GM23338 (cell line): ENCODE measurements at regions not wholly inside any gene's neighbourhood (a gene's known extent, or its start where the extent isn't known, plus 50 kb on each side); places are given as distances from the start of the nearest gene placed in this dataset.

ENCODE experiments used
- ATAC-seq: fragments of 200-7000 bp; cut with Tn5 transposase; 3 replicates; pipeline ENCODE4 v1.9.1; 2020
- DNase-seq: peaks from one replicate; pipeline ENCODE4 v3.0.0-alpha.2; 2015; ENCODE audit warnings: low spot score
- H2AFZ ChIP-seq: fragments of 200-600 bp; sonication (generic); 2 replicates; pipeline ENCODE4 v1.8.0; 2016; ENCODE audit warnings: antibody characterized with exemption, mild to moderate bottlenecking, moderate library complexity
- H3F3A ChIP-seq: fragments of 200-600 bp; sonication (generic); replicated peaks from 2 replicates; pipeline ENCODE4 v1.8.0; 2017; ENCODE audit warnings: antibody characterized with exemption, mixed run types, low read depth
- H3K27ac ChIP-seq: fragments of 200-600 bp; sonication (generic); 2 replicates; pipeline ENCODE4 v1.6.1; 2016; ENCODE audit warnings: low read depth
- H3K27me3 ChIP-seq: fragments of 200-600 bp; sonication (generic); 2 replicates; pipeline ENCODE4 v1.8.0; 2016; ENCODE audit warnings: mild to moderate bottlenecking, mixed run types, moderate library complexity; ENCODE audit not compliant: insufficient read depth
- H3K36me3 ChIP-seq: fragments of 200-600 bp; sonication (generic); 2 replicates; pipeline ENCODE4 v1.8.0; 2016; ENCODE audit warnings: mild to moderate bottlenecking; ENCODE audit not compliant: insufficient read depth
- H3K4me1 ChIP-seq: fragments of 200-600 bp; sonication (generic); 2 replicates; pipeline ENCODE4 v1.8.0; 2016; ENCODE audit warnings: mild to moderate bottlenecking, moderate library complexity; ENCODE audit not compliant: insufficient read depth
- H3K4me2 ChIP-seq: fragments of 200-600 bp; sonication (generic); 2 replicates; pipeline ENCODE4 v1.7.1; 2017; ENCODE audit warnings: mixed run types
- H3K4me3 ChIP-seq: fragments of 200-600 bp; sonication (generic); 2 replicates; pipeline ENCODE4 v1.6.1; 2016; ENCODE audit warnings: mixed run types
- H3K79me2 ChIP-seq: fragments of 200-600 bp; sonication (generic); replicated peaks from 2 replicates; pipeline ENCODE4 v1.8.0; 2017; ENCODE audit warnings: mild to moderate bottlenecking; ENCODE audit not compliant: insufficient read depth
- H3K9me2 ChIP-seq: fragments of 200-600 bp; sonication (generic); 2 replicates; pipeline ENCODE4 v1.8.0; 2017; ENCODE audit not compliant: insufficient read depth
- H4K20me1 ChIP-seq: fragments of 200-600 bp; sonication (generic); replicated peaks from 2 replicates; pipeline ENCODE4 v1.8.0; 2017; ENCODE audit warnings: mild to moderate bottlenecking; ENCODE audit not compliant: insufficient read depth
- H3K27ac Mint-ChIP-seq: 2 replicates; pipeline ENCODE4 v1.8.0; 2020; ENCODE audit warnings: inconsistent platforms, mild to moderate bottlenecking, moderate library complexity, mixed read lengths
- H3K27me3 Mint-ChIP-seq: 3 replicates; pipeline ENCODE4 v1.8.0; 2022; ENCODE audit warnings: low read depth, mild to moderate bottlenecking, moderate library complexity, mixed read lengths, inconsistent platforms; ENCODE audit not compliant: insufficient read depth, poor library complexity
- H3K36me3 Mint-ChIP-seq: 3 replicates; pipeline ENCODE4 v1.8.0; 2021; ENCODE audit warnings: low read depth, mild to moderate bottlenecking, inconsistent platforms, moderate library complexity, mixed read lengths
- H3K4me1 Mint-ChIP-seq: 3 replicates; pipeline ENCODE4 v1.8.0; 2020; ENCODE audit warnings: mild to moderate bottlenecking, inconsistent platforms, mixed read lengths
- H3K4me3 Mint-ChIP-seq: 3 replicates; pipeline ENCODE4 v1.8.0; 2021; ENCODE audit warnings: moderate library complexity, mild to moderate bottlenecking, inconsistent platforms, mixed read lengths
- H3K9me3 Mint-ChIP-seq: 3 replicates; pipeline ENCODE4 v1.8.0; 2020; ENCODE audit warnings: moderate library complexity, mild to moderate bottlenecking, inconsistent platforms, mixed read lengths
- CREB1 ChIP-seq: fragments of 250-450 bp; sonication (Bioruptor Pico); IDR thresholded peaks from 2 replicates; pipeline ENCODE4 v1.5.0; 2020; ENCODE audit warnings: low read depth, mild to moderate bottlenecking, moderate library complexity
- ETS1 ChIP-seq: IDR thresholded peaks from 2 replicates; pipeline ENCODE4 v1.6.1; 2016; ENCODE audit warnings: antibody characterized with exemption
- EZH2 ChIP-seq: fragments of 200-600 bp; sonication (generic); IDR thresholded peaks from one replicate; pipeline ENCODE4 v1.8.0; 2017; ENCODE audit warnings: antibody characterized with exemption, mild to moderate bottlenecking, low read depth; ENCODE audit not compliant: unreplicated experiment
- EZH2phosphoT487 ChIP-seq: fragments of 200-600 bp; sonication (generic); IDR thresholded peaks from one replicate; pipeline ENCODE4 v1.8.1; 2018; ENCODE audit warnings: antibody characterized with exemption; ENCODE audit not compliant: unreplicated experiment
- JUNB ChIP-seq: IDR thresholded peaks from one replicate; pipeline ENCODE4 v1.6.1; 2016; ENCODE audit warnings: antibody characterized with exemption; ENCODE audit not compliant: unreplicated experiment
- NANOG ChIP-seq: IDR thresholded peaks from 2 replicates; pipeline ENCODE4 v1.6.1; 2016; ENCODE audit warnings: antibody characterized with exemption, borderline replicate concordance
- POLR2AphosphoS5 ChIP-seq: IDR thresholded peaks from 2 replicates; pipeline ENCODE4 v1.6.1; 2016; ENCODE audit warnings: antibody characterized with exemption, low read depth
- STAT1 ChIP-seq: IDR thresholded peaks from one replicate; pipeline ENCODE4 v1.6.1; 2016; ENCODE audit warnings: antibody characterized with exemption; ENCODE audit not compliant: unreplicated experiment
- ZNF114 ChIP-seq: fragments of 250-450 bp; sonication (Bioruptor Pico); IDR thresholded peaks from 2 replicates; pipeline ENCODE4 v1.5.0; 2020; ENCODE audit warnings: mild to moderate bottlenecking, moderate library complexity
- ZNF331 ChIP-seq: fragments of 250-450 bp; sonication (Bioruptor Pico); IDR thresholded peaks from 2 replicates; pipeline ENCODE4 v1.5.0; 2020; ENCODE audit warnings: low read depth, mild to moderate bottlenecking, moderate library complexity
- TF ChIP-seq, protein P1 (sequence below): IDR thresholded peaks from one replicate; pipeline ENCODE4 v1.6.1; 2018; ENCODE audit warnings: antibody characterized with exemption; ENCODE audit not compliant: unreplicated experiment
- TF ChIP-seq, protein P2 (sequence below), 2 experiments: fragments of 200-600 bp in 1 of 2; sonication (generic) in 1 of 2; conservative IDR thresholded peaks; 2 replicates each; pipeline versions ENCODE4 v1.5.1 to v1.6.1; 2016 to 2017; ENCODE audit warnings: antibody characterized with exemption in 2 of 2, low read depth in 2 of 2, mild to moderate bottlenecking in 2 of 2, moderate library complexity in 1 of 2
- TF ChIP-seq, protein P3 (sequence below): fragments of 250-450 bp; sonication (Bioruptor Pico); IDR thresholded peaks from 2 replicates; pipeline ENCODE4 v1.5.0; 2020; ENCODE audit warnings: mild to moderate bottlenecking, moderate library complexity

DNA sequence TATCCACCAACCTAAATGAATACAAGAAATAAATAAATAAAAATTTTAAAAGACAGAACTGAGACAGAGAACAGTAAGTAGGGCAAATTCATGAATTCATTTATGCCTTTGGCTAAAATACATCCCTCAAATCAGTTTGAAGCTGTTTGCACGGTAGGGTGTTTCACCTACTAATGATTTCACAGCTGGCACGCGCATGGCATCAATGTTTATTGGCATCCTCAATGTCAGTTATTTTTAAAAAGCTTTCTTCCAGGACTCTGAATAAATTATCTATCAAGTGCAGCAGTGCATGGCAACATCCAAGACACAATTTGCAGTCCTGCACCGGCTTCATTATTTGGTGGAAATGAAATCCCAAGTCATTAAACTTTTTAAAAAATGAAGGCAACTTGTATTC is 985.2 kb upstream of the ROBO1 start:
- DNase-seq (no peak), ATAC-seq (no peak)
- H3K4me3 Mint-ChIP-seq: peak overlapping the region; percentile 28; the same call in 1 of the 3 replicates
- peak overlapping the region; percentile 18 for H3K4me2 ChIP-seq
- no peaks in the 10 kb centered on the region for H3K27me3 Mint-ChIP-seq
- TF ChIP-seq JUNB (no peak), STAT1 (no peak), CREB1 (CRISPR knock-in tag) (no peak), EZH2 (no peak), ETS1 (no peak), NANOG (no peak), EZH2phosphoT487 (no peak), POLR2AphosphoS5 (no peak), ZNF114 (CRISPR knock-in tag) (no peak), ZNF331 (CRISPR knock-in tag) (no peak)
- TF ChIP-seq, protein P1, sequence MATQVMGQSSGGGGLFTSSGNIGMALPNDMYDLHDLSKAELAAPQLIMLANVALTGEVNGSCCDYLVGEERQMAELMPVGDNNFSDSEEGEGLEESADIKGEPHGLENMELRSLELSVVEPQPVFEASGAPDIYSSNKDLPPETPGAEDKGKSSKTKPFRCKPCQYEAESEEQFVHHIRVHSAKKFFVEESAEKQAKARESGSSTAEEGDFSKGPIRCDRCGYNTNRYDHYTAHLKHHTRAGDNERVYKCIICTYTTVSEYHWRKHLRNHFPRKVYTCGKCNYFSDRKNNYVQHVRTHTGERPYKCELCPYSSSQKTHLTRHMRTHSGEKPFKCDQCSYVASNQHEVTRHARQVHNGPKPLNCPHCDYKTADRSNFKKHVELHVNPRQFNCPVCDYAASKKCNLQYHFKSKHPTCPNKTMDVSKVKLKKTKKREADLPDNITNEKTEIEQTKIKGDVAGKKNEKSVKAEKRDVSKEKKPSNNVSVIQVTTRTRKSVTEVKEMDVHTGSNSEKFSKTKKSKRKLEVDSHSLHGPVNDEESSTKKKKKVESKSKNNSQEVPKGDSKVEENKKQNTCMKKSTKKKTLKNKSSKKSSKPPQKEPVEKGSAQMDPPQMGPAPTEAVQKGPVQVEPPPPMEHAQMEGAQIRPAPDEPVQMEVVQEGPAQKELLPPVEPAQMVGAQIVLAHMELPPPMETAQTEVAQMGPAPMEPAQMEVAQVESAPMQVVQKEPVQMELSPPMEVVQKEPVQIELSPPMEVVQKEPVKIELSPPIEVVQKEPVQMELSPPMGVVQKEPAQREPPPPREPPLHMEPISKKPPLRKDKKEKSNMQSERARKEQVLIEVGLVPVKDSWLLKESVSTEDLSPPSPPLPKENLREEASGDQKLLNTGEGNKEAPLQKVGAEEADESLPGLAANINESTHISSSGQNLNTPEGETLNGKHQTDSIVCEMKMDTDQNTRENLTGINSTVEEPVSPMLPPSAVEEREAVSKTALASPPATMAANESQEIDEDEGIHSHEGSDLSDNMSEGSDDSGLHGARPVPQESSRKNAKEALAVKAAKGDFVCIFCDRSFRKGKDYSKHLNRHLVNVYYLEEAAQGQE: no peak
- TF ChIP-seq, protein P2, sequence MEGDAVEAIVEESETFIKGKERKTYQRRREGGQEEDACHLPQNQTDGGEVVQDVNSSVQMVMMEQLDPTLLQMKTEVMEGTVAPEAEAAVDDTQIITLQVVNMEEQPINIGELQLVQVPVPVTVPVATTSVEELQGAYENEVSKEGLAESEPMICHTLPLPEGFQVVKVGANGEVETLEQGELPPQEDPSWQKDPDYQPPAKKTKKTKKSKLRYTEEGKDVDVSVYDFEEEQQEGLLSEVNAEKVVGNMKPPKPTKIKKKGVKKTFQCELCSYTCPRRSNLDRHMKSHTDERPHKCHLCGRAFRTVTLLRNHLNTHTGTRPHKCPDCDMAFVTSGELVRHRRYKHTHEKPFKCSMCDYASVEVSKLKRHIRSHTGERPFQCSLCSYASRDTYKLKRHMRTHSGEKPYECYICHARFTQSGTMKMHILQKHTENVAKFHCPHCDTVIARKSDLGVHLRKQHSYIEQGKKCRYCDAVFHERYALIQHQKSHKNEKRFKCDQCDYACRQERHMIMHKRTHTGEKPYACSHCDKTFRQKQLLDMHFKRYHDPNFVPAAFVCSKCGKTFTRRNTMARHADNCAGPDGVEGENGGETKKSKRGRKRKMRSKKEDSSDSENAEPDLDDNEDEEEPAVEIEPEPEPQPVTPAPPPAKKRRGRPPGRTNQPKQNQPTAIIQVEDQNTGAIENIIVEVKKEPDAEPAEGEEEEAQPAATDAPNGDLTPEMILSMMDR (conservative IDR thresholded peaks at IDR 0.05; ENCODE audit: low read depth in 2 of 2): no peak
- TF ChIP-seq, protein P3, sequence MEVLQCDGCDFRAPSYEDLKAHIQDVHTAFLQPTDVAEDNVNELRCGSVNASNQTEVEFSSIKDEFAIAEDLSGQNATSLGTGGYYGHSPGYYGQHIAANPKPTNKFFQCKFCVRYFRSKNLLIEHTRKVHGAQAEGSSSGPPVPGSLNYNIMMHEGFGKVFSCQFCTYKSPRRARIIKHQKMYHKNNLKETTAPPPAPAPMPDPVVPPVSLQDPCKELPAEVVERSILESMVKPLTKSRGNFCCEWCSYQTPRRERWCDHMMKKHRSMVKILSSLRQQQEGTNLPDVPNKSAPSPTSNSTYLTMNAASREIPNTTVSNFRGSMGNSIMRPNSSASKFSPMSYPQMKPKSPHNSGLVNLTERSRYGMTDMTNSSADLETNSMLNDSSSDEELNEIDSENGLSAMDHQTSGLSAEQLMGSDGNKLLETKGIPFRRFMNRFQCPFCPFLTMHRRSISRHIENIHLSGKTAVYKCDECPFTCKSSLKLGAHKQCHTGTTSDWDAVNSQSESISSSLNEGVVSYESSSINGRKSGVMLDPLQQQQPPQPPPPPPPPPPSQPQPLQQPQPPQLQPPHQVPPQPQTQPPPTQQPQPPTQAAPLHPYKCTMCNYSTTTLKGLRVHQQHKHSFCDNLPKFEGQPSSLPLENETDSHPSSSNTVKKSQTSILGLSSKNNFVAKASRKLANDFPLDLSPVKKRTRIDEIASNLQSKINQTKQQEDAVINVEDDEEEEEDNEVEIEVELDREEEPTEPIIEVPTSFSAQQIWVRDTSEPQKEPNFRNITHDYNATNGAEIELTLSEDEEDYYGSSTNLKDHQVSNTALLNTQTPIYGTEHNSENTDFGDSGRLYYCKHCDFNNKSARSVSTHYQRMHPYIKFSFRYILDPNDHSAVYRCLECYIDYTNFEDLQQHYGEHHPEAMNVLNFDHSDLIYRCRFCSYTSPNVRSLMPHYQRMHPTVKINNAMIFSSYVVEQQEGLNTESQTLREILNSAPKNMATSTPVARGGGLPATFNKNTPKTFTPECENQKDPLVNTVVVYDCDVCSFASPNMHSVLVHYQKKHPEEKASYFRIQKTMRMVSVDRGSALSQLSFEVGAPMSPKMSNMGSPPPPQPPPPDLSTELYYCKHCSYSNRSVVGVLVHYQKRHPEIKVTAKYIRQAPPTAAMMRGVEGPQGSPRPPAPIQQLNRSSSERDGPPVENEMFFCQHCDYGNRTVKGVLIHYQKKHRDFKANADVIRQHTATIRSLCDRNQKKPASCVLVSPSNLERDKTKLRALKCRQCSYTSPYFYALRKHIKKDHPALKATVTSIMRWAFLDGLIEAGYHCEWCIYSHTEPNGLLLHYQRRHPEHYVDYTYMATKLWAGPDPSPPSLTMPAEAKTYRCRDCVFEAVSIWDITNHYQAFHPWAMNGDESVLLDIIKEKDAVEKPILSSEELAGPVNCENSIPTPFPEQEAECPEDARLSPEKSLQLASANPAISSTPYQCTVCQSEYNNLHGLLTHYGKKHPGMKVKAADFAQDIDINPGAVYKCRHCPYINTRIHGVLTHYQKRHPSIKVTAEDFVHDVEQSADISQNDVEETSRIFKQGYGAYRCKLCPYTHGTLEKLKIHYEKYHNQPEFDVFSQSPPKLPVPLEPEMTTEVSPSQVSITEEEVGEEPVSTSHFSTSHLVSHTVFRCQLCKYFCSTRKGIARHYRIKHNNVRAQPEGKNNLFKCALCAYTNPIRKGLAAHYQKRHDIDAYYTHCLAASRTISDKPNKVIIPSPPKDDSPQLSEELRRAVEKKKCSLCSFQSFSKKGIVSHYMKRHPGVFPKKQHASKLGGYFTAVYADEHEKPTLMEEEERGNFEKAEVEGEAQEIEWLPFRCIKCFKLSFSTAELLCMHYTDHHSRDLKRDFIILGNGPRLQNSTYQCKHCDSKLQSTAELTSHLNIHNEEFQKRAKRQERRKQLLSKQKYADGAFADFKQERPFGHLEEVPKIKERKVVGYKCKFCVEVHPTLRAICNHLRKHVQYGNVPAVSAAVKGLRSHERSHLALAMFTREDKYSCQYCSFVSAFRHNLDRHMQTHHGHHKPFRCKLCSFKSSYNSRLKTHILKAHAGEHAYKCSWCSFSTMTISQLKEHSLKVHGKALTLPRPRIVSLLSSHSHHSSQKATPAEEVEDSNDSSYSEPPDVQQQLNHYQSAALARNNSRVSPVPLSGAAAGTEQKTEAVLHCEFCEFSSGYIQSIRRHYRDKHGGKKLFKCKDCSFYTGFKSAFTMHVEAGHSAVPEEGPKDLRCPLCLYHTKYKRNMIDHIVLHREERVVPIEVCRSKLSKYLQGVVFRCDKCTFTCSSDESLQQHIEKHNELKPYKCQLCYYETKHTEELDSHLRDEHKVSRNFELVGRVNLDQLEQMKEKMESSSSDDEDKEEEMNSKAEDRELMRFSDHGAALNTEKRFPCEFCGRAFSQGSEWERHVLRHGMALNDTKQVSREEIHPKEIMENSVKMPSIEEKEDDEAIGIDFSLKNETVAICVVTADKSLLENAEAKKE (CRISPR knock-in tag): no peak
- peaks cover 23% of the 10 kb centered on the region for H3K4me1 ChIP-seq
- peak overlapping the region; percentile 6; the same call in 1 of the 2 replicates for H3K4me3 ChIP-seq
- H3K27ac Mint-ChIP-seq: no peak overlapping the region
- H3K27ac ChIP-seq: no peak overlapping the region
- peaks cover 30% of the 10 kb centered on the region for H3K4me1 Mint-ChIP-seq
- no peaks in the 10 kb centered on the region for H3K36me3 Mint-ChIP-seq
- H3K9me3 Mint-ChIP-seq: no peaks in the 10 kb centered on the region
- H4K20me1 ChIP-seq: no peaks in the 10 kb centered on the region
- no peaks in the 10 kb centered on the region for H3K27me3 ChIP-seq
- no peaks in the 10 kb centered on the region for H3K36me3 ChIP-seq
- no peaks in the 10 kb centered on the region for H3K9me2 ChIP-seq
- no peak overlapping the region for H2AFZ ChIP-seq
- H3F3A ChIP-seq: no peaks in the 10 kb centered on the region
- H3K79me2 ChIP-seq: no peaks in the 10 kb centered on the region
